GM23338 (cell line): ENCODE measurements at regions not wholly inside any gene's neighbourhood (a gene's known extent, or its start where the extent isn't known, plus 50 kb on each side); places are given as distances from the start of the nearest gene placed in this dataset.

ENCODE experiments used
- CREB1 ChIP-seq: fragments of 250-450 bp; sonication (Bioruptor Pico); IDR thresholded peaks from 2 replicates; pipeline ENCODE4 v1.5.0; 2020; ENCODE audit warnings: low read depth, mild to moderate bottlenecking, moderate library complexity
- EZH2 ChIP-seq: fragments of 200-600 bp; sonication (generic); IDR thresholded peaks from one replicate; pipeline ENCODE4 v1.8.0; 2017; ENCODE audit warnings: antibody characterized with exemption, mild to moderate bottlenecking, low read depth; ENCODE audit not compliant: unreplicated experiment
- EZH2phosphoT487 ChIP-seq: fragments of 200-600 bp; sonication (generic); IDR thresholded peaks from one replicate; pipeline ENCODE4 v1.8.1; 2018; ENCODE audit warnings: antibody characterized with exemption; ENCODE audit not compliant: unreplicated experiment
- JUNB ChIP-seq: IDR thresholded peaks from one replicate; pipeline ENCODE4 v1.6.1; 2016; ENCODE audit warnings: antibody characterized with exemption; ENCODE audit not compliant: unreplicated experiment
- NANOG ChIP-seq: IDR thresholded peaks from 2 replicates; pipeline ENCODE4 v1.6.1; 2016; ENCODE audit warnings: antibody characterized with exemption, borderline replicate concordance
- POLR2AphosphoS5 ChIP-seq: IDR thresholded peaks from 2 replicates; pipeline ENCODE4 v1.6.1; 2016; ENCODE audit warnings: antibody characterized with exemption, low read depth
- STAT1 ChIP-seq: IDR thresholded peaks from one replicate; pipeline ENCODE4 v1.6.1; 2016; ENCODE audit warnings: antibody characterized with exemption; ENCODE audit not compliant: unreplicated experiment
- ZNF114 ChIP-seq: fragments of 250-450 bp; sonication (Bioruptor Pico); IDR thresholded peaks from 2 replicates; pipeline ENCODE4 v1.5.0; 2020; ENCODE audit warnings: mild to moderate bottlenecking, moderate library complexity
- TF ChIP-seq, protein P1 (sequence below), 2 experiments: fragments of 200-600 bp in 1 of 2; sonication (generic) in 1 of 2; conservative IDR thresholded peaks; 2 replicates each; pipeline versions ENCODE4 v1.5.1 to v1.6.1; 2016 to 2017; ENCODE audit warnings: antibody characterized with exemption in 2 of 2, low read depth in 2 of 2, mild to moderate bottlenecking in 2 of 2, moderate library complexity in 1 of 2
- TF ChIP-seq, protein P2 (sequence below): IDR thresholded peaks from one replicate; pipeline ENCODE4 v1.6.1; 2018; ENCODE audit warnings: antibody characterized with exemption; ENCODE audit not compliant: unreplicated experiment

DNA sequence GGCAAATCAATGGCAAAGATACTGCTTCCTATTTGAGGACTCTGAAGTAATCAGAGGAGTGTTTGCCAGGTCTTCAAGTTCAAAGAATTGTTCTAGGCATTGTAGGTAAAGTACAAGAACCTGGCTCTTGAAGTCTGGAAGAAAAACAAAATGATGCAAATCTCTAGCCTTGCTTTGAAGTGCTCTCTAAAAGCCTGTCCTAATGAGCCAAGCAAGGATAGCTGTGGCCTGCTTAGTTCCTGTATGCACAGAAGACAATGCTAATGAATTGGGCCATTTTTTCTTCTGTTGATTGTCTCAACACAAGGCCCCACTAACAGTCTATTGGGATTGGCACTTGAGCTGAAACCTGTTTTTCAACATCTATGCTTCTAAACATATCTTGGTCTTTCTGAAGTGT lies 165.0 kb upstream of the POU3F2 start:
- TF ChIP-seq, protein P1, sequence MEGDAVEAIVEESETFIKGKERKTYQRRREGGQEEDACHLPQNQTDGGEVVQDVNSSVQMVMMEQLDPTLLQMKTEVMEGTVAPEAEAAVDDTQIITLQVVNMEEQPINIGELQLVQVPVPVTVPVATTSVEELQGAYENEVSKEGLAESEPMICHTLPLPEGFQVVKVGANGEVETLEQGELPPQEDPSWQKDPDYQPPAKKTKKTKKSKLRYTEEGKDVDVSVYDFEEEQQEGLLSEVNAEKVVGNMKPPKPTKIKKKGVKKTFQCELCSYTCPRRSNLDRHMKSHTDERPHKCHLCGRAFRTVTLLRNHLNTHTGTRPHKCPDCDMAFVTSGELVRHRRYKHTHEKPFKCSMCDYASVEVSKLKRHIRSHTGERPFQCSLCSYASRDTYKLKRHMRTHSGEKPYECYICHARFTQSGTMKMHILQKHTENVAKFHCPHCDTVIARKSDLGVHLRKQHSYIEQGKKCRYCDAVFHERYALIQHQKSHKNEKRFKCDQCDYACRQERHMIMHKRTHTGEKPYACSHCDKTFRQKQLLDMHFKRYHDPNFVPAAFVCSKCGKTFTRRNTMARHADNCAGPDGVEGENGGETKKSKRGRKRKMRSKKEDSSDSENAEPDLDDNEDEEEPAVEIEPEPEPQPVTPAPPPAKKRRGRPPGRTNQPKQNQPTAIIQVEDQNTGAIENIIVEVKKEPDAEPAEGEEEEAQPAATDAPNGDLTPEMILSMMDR (conservative IDR thresholded peaks at IDR 0.05; ENCODE audit: low read depth in 2 of 2), result no peak
- TF ChIP-seq EZH2 (no peak), EZH2phosphoT487 (no peak), NANOG (no peak), POLR2AphosphoS5 (no peak), JUNB (no peak), CREB1 (no peak), ZNF114 (CRISPR knock-in tag) (no peak), STAT1 (no peak)
- TF ChIP-seq, protein P2, sequence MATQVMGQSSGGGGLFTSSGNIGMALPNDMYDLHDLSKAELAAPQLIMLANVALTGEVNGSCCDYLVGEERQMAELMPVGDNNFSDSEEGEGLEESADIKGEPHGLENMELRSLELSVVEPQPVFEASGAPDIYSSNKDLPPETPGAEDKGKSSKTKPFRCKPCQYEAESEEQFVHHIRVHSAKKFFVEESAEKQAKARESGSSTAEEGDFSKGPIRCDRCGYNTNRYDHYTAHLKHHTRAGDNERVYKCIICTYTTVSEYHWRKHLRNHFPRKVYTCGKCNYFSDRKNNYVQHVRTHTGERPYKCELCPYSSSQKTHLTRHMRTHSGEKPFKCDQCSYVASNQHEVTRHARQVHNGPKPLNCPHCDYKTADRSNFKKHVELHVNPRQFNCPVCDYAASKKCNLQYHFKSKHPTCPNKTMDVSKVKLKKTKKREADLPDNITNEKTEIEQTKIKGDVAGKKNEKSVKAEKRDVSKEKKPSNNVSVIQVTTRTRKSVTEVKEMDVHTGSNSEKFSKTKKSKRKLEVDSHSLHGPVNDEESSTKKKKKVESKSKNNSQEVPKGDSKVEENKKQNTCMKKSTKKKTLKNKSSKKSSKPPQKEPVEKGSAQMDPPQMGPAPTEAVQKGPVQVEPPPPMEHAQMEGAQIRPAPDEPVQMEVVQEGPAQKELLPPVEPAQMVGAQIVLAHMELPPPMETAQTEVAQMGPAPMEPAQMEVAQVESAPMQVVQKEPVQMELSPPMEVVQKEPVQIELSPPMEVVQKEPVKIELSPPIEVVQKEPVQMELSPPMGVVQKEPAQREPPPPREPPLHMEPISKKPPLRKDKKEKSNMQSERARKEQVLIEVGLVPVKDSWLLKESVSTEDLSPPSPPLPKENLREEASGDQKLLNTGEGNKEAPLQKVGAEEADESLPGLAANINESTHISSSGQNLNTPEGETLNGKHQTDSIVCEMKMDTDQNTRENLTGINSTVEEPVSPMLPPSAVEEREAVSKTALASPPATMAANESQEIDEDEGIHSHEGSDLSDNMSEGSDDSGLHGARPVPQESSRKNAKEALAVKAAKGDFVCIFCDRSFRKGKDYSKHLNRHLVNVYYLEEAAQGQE, result no peak
